ENCODE measurements at regions not wholly inside any gene's neighbourhood (a gene's known extent, or its start where the extent isn't known, plus 50 kb on each side); places are given as distances from the start of the nearest gene placed in this dataset.

DNA sequence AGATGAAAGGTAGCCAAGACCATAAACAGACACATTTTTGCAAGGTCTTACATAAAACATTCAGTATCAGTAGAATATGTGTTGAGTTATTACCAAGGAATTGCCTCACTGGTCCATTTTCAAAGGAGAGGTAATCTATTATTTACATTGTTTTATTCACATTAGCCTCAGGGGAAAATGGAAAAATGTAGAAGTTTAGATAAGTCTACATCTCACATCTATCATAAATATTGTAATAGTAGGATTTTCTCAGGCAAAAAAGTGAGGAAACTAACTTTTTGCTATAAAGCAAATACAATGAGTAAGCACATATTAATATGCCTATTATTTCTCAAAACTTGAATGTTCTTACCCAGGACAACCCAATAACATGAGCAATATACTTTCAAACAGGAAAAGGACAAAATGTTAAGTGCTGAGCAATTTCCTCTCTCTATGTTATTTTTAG lies 184.6 kb upstream of the AGTR1 start:
- TF ChIP-seq EP300 (IDR thresholded peaks at IDR 0.05) = no peak
- TF ChIP-seq POLR2AphosphoS5 (IDR thresholded peaks at IDR 0.05) = no peak

Measured in gastroesophageal sphincter (tissue), 2 donors.